ENCODE measurements at regions not wholly inside any gene's neighbourhood (a gene's known extent, or its start where the extent isn't known, plus 50 kb on each side); places are given as distances from the start of the nearest gene placed in this dataset.
A peak's percentile ranks its signal among the peaks of the same experiment; 100 is the strongest.

GRCh38 chr10:107557916-107558315, 393.4 kb upstream of the SORCS1 start:
- Histone ChIP-seq H3K36me3 (ENCODE audit: control insufficient read depth, insufficient read depth, low read length) (no peaks in the 10 kb centered on the region), H3K9me3 (ENCODE audit: control insufficient read depth, insufficient read depth, low read length) (no peaks in the 10 kb centered on the region), H3K4me1 (ENCODE audit: control insufficient read depth, insufficient read depth, low read length) (no peaks in the 10 kb centered on the region), H3K27me3 (ENCODE audit: control insufficient read depth, insufficient read depth, low read length) (no peaks in the 10 kb centered on the region), H3K4me3 (ENCODE audit: low read depth, low read length) (no peak overlapping the region), H3K27ac (ENCODE audit: low read depth, low read length) (no peak overlapping the region)
- DNase-seq (ENCODE audit: low read depth in 4 of 6, low spot score in 6 of 6): no peak
- WGBS (ENCODE audit: insufficient coverage): 94% methylated on average over 4 of the region's 4 CpGs

GRCh38 chr10:107554333-107554732, 389.8 kb upstream of the SORCS1 start:
- H3K36me3 ChIP-seq (ENCODE audit: control insufficient read depth, insufficient read depth, low read length): no peaks in the 10 kb centered on the region
- no peak overlapping the region for H3K27ac ChIP-seq (ENCODE audit: low read depth, low read length)
- H3K4me3 ChIP-seq (ENCODE audit: low read depth, low read length): no peak overlapping the region
- no peaks in the 10 kb centered on the region for H3K4me1 ChIP-seq (ENCODE audit: control insufficient read depth, insufficient read depth, low read length)
- H3K27me3 ChIP-seq (ENCODE audit: control insufficient read depth, insufficient read depth, low read length): no peaks in the 10 kb centered on the region
- H3K9me3 ChIP-seq (ENCODE audit: control insufficient read depth, insufficient read depth, low read length): no peaks in the 10 kb centered on the region
- no CpG with 5 or more reads among the region's 1 CpG for WGBS (ENCODE audit: insufficient coverage)
- DNase-seq (ENCODE audit: low read depth in 4 of 6, low spot score in 6 of 6): no peak

- DNase-seq (ENCODE audit: low read depth in 4 of 6, low spot score in 6 of 6): no peak
- Histone ChIP-seq H3K27me3 (ENCODE audit: control insufficient read depth, insufficient read depth, low read length) (no peaks in the 10 kb centered on the region), H3K36me3 (ENCODE audit: control insufficient read depth, insufficient read depth, low read length) (no peaks in the 10 kb centered on the region), H3K27ac (ENCODE audit: low read depth, low read length) (no peak overlapping the region), H3K9me3 (ENCODE audit: control insufficient read depth, insufficient read depth, low read length) (no peaks in the 10 kb centered on the region), H3K4me1 (ENCODE audit: control insufficient read depth, insufficient read depth, low read length) (no peaks in the 10 kb centered on the region), H3K4me3 (ENCODE audit: low read depth, low read length) (no peak overlapping the region)
- no CpG with 5 or more reads among the region's 1 CpG for WGBS (ENCODE audit: insufficient coverage)
Measured at GRCh38 chr10:107553470-107553869, 389.0 kb upstream of the SORCS1 start.

GRCh38 chr10:107552963-107553362, 388.5 kb upstream of the SORCS1 start:
- no CpG with 5 or more reads among the region's 2 CpGs for WGBS (ENCODE audit: insufficient coverage)
- no peaks in the 10 kb centered on the region for H3K27me3 ChIP-seq (ENCODE audit: control insufficient read depth, insufficient read depth, low read length)
- H3K9me3 ChIP-seq (ENCODE audit: control insufficient read depth, insufficient read depth, low read length): no peaks in the 10 kb centered on the region
- DNase-seq (ENCODE audit: low read depth in 4 of 6, low spot score in 6 of 6): peak in 1 of 6 donors; percentile 20
- no peak overlapping the region for H3K4me3 ChIP-seq (ENCODE audit: low read depth, low read length)
- H3K27ac ChIP-seq (ENCODE audit: low read depth, low read length): no peak overlapping the region
- H3K4me1 ChIP-seq (ENCODE audit: control insufficient read depth, insufficient read depth, low read length): no peaks in the 10 kb centered on the region
- H3K36me3 ChIP-seq (ENCODE audit: control insufficient read depth, insufficient read depth, low read length): no peaks in the 10 kb centered on the region

- no peak overlapping the region for H3K4me3 ChIP-seq (ENCODE audit: low read depth, low read length)
- no peaks in the 10 kb centered on the region for H3K9me3 ChIP-seq (ENCODE audit: control insufficient read depth, insufficient read depth, low read length)
- WGBS (ENCODE audit: insufficient coverage): 20% methylated on average over 1 of the region's 4 CpGs
- H3K27ac ChIP-seq (ENCODE audit: low read depth, low read length): no peak overlapping the region
- DNase-seq (ENCODE audit: low read depth in 4 of 6, low spot score in 6 of 6): no peak
- no peaks in the 10 kb centered on the region for H3K36me3 ChIP-seq (ENCODE audit: control insufficient read depth, insufficient read depth, low read length)
- H3K27me3 ChIP-seq (ENCODE audit: control insufficient read depth, insufficient read depth, low read length): no peaks in the 10 kb centered on the region
- H3K4me1 ChIP-seq (ENCODE audit: control insufficient read depth, insufficient read depth, low read length): no peaks in the 10 kb centered on the region
Measured at GRCh38 chr10:107548301-107548700, 383.8 kb upstream of the SORCS1 start.

GRCh38 chr10:107546986-107547385, 382.5 kb upstream of the SORCS1 start:
- Histone ChIP-seq H3K4me1 (ENCODE audit: control insufficient read depth, insufficient read depth, low read length) (no peaks in the 10 kb centered on the region), H3K27me3 (ENCODE audit: control insufficient read depth, insufficient read depth, low read length) (no peaks in the 10 kb centered on the region), H3K27ac (ENCODE audit: low read depth, low read length) (no peak overlapping the region), H3K36me3 (ENCODE audit: control insufficient read depth, insufficient read depth, low read length) (no peaks in the 10 kb centered on the region), H3K9me3 (ENCODE audit: control insufficient read depth, insufficient read depth, low read length) (no peaks in the 10 kb centered on the region), H3K4me3 (ENCODE audit: low read depth, low read length) (no peak overlapping the region)
- no CpG with 5 or more reads among the region's 5 CpGs for WGBS (ENCODE audit: insufficient coverage)
- DNase-seq (ENCODE audit: low read depth in 4 of 6, low spot score in 6 of 6): no peak

GRCh38 chr10:107546284-107546683, 381.8 kb upstream of the SORCS1 start:
- 60% methylated on average over 1 of the region's 1 CpG for WGBS (ENCODE audit: insufficient coverage)
- H3K4me3 ChIP-seq (ENCODE audit: low read depth, low read length): no peak overlapping the region
- no peak overlapping the region for H3K27ac ChIP-seq (ENCODE audit: low read depth, low read length)
- H3K9me3 ChIP-seq (ENCODE audit: control insufficient read depth, insufficient read depth, low read length): no peaks in the 10 kb centered on the region
- no peaks in the 10 kb centered on the region for H3K27me3 ChIP-seq (ENCODE audit: control insufficient read depth, insufficient read depth, low read length)
- no peaks in the 10 kb centered on the region for H3K4me1 ChIP-seq (ENCODE audit: control insufficient read depth, insufficient read depth, low read length)
- DNase-seq (ENCODE audit: low read depth in 4 of 6, low spot score in 6 of 6): no peak
- H3K36me3 ChIP-seq (ENCODE audit: control insufficient read depth, insufficient read depth, low read length): no peaks in the 10 kb centered on the region

GRCh38 chr10:107545717-107546116, 381.2 kb upstream of the SORCS1 start:
- no peaks in the 10 kb centered on the region for H3K9me3 ChIP-seq (ENCODE audit: control insufficient read depth, insufficient read depth, low read length)
- H3K27me3 ChIP-seq (ENCODE audit: control insufficient read depth, insufficient read depth, low read length): no peaks in the 10 kb centered on the region
- H3K4me3 ChIP-seq (ENCODE audit: low read depth, low read length): no peak overlapping the region
- H3K27ac ChIP-seq (ENCODE audit: low read depth, low read length): no peak overlapping the region
- WGBS (ENCODE audit: insufficient coverage): 97% methylated on average over 18 of the region's 18 CpGs
- no peaks in the 10 kb centered on the region for H3K4me1 ChIP-seq (ENCODE audit: control insufficient read depth, insufficient read depth, low read length)
- no peak for DNase-seq (ENCODE audit: low read depth in 4 of 6, low spot score in 6 of 6)
- no peaks in the 10 kb centered on the region for H3K36me3 ChIP-seq (ENCODE audit: control insufficient read depth, insufficient read depth, low read length)

GRCh38 chr10:107544706-107545520, 380.4 kb upstream of the SORCS1 start:
- H3K4me3 ChIP-seq (ENCODE audit: low read depth, low read length): no peak overlapping the region
- no peaks in the 10 kb centered on the region for H3K36me3 ChIP-seq (ENCODE audit: control insufficient read depth, insufficient read depth, low read length)
- H3K27ac ChIP-seq (ENCODE audit: low read depth, low read length): no peak overlapping the region
- no peak for DNase-seq (ENCODE audit: low read depth in 4 of 6, low spot score in 6 of 6)
- no peaks in the 10 kb centered on the region for H3K27me3 ChIP-seq (ENCODE audit: control insufficient read depth, insufficient read depth, low read length)
- H3K9me3 ChIP-seq (ENCODE audit: control insufficient read depth, insufficient read depth, low read length): no peaks in the 10 kb centered on the region
- H3K4me1 ChIP-seq (ENCODE audit: control insufficient read depth, insufficient read depth, low read length): no peaks in the 10 kb centered on the region
- WGBS (ENCODE audit: insufficient coverage): 93% methylated on average over 14 of the region's 14 CpGs

GRCh38 chr10:107542607-107543006, 378.1 kb upstream of the SORCS1 start:
- Histone ChIP-seq H3K9me3 (ENCODE audit: control insufficient read depth, insufficient read depth, low read length) (no peaks in the 10 kb centered on the region), H3K4me1 (ENCODE audit: control insufficient read depth, insufficient read depth, low read length) (no peaks in the 10 kb centered on the region), H3K36me3 (ENCODE audit: control insufficient read depth, insufficient read depth, low read length) (no peaks in the 10 kb centered on the region), H3K27me3 (ENCODE audit: control insufficient read depth, insufficient read depth, low read length) (no peaks in the 10 kb centered on the region), H3K4me3 (ENCODE audit: low read depth, low read length) (no peak overlapping the region), H3K27ac (ENCODE audit: low read depth, low read length) (no peak overlapping the region)
- no peak for DNase-seq (ENCODE audit: low read depth in 4 of 6, low spot score in 6 of 6)
- WGBS (ENCODE audit: insufficient coverage): 100% methylated on average over 2 of the region's 5 CpGs
